ENCODE measurements at regions not wholly inside any gene's neighbourhood (a gene's known extent, or its start where the extent isn't known, plus 50 kb on each side); places are given as distances from the start of the nearest gene placed in this dataset.
"Not testable (repeated sequence)": the region's sequence is repeated elsewhere in the genome, so short reads cannot be mapped to it uniquely, and the experiment has no call there.

DNA sequence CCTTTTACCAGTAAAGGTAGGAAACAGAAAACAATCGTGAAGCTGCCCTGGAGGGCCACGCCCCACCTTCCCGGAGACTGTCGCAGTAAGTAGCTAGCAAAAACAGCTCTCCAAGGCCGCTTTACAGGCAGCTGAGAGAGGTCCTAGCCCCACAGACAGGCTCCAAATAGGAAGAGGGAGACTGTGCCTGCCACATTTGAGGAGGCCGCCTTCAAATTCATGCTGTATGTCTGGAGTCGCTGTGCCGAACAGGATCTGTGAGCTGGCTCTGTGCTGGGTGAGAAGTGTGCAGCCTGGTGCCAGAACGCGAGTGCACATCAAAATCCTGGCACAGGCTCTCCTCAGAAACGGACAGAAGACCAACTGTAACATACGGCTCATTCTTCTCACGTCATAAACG lies 582.2 kb downstream of the CETN3 start:
- DNase-seq, result no peak

DNA sequence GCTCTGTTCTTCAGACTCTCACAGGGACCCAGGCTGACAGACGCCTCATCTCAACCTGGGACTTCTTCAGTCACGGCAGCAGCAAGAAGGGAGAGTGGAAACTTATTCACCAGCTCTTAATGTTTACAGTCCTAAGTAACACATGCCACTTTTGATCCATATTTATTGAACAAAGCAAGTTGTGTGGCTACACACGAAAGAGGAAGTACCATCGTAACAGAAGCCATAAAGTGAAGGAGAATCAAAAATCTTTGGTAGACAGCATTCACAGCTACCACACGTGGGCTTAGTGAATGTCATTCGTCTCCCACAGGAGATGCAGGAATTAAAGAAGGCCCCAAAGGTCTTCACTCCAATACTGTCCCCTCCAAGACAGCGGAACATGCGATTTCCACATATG lies 582.6 kb downstream of the CETN3 start:
- DNase-seq, result no peak

DNA sequence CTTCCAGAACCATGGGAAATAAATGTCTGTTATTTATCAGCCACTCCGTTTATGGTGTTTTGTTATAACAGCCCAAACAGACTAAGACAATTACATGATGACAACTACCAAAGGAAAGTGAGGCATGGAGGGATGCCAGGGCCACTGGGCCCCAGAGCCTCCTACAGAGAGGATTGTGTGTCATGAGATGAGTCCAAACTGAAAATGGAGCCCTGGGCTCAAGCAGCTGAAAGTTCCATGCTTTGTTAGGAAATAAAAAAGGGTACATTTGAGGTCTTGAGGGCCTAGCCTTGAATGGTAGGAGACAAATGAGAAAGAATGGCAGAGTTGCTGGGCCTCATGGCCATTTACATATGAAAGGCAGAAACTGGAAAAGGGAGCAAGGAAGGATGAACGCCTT lies 586.5 kb downstream of the CETN3 start:
- DNase-seq, result no peak

DNA sequence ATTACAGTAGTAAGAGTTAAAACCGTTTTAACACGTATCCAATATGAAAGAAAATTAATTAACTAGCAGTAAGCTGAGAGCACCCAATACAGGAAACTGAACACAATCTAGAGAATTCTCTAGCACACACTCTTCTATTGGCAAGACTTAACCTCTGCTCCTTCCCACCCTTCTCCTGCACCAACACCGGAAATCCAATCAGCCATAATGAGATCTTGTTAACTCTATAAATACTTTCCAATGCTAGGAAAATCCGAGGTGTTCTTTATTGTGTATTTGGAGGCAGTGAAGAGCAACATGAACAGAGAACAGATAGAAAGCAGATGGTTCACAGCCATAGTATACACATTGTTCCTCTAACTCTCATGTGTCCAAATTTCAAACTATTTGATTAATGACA lies 591.7 kb downstream of the CETN3 start:
- DNase-seq, result no peak

DNA sequence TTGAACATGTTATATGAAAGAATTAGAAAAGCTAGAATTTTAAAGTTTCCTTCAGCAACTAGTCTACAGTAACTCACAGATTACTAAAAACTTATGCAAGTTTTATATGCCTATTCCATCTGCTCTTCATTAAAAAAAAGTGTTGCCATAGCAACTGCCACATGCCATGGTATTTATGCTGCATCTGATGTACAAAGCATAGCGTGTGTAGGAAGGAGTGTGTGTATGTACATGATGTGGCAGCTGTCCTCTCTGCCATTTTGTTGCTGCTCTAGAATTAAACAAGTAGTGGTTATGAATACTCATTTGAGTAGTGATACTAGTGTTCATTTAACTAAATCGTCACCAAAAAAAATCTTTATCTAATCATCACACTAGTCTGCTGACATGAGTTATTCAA lies 593.5 kb downstream of the CETN3 start:
- no peak for DNase-seq

DNA sequence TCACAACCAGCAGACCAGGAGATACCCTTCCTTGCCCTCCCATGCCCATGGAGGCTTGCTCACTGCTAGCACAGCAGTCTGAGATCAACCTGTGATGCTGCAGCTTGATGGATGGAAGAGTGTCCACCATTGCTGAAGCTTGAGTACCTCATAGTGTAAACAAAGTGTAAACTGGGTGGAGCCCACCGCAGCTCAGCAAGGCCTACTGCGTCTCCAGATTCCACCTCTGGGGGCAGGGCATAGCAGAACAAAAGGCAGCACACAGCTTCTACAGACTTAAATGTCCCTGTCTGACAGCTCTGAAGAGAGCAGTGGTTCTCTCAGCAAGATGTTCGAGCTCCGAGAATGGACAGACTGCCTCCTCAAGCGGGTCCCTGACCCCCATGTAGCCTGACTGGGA lies 608.8 kb downstream of the CETN3 start:
- DNase-seq, result not testable (repeated sequence)

DNA sequence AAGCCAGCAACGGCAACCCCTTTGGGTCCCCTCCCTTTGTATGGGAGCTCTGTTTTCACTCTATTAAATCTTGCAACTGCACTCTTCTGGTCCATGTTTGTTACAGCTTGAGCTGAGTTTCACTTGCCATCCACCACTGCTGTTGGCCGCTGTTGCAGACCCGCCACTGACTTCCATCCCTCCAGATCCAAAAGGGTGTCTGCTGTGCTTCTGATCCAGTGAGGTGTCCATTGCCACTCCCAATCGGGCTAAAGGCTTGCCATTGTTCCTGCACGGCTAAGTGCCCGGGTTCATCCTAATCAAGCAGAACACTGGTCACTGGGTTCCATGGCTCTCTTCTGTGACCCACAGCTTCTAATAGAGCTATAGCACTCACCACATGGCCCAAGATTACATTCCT lies 615.1 kb downstream of the CETN3 start:
- not testable (repeated sequence) for DNase-seq

DNA sequence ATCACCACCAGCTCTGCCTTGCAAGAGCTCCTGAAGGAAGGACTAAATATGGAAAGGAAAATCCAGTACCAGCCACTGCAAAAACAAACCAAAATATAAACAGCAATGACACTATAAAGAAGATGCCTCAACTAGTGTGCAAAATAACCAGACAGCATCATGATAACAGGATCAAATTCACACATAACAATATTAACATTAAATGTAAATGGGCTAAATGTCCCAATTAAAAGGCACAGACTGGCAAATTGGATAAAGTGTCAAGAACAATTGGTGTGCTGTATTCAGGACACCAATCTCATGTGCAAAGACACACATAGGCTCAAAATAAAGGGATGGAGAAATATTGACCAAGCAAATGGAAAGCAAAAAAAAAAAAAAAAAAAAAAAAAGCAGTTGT lies 629.8 kb downstream of the CETN3 start:
- not testable (repeated sequence) for DNase-seq

DNA sequence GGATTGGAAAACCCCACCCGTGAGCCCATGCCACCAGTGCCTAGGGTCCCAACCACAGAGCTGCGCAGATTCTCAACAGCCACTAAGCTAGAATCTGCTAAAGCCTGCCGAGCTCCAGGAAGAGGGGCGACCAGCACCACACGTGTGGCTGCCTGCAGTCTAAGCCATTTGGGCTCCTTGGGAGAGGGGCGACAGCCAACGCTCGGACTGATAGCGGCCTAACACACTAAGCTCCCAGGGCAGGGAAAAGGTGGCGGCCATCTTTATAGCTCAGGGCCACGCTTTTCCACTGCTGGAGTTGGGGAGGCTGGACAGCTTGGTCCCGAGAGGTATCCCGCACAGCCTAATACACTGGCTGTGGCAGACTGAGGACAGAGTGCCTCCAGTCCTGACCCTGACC lies 631.8 kb downstream of the CETN3 start:
- no peak for DNase-seq

DNA sequence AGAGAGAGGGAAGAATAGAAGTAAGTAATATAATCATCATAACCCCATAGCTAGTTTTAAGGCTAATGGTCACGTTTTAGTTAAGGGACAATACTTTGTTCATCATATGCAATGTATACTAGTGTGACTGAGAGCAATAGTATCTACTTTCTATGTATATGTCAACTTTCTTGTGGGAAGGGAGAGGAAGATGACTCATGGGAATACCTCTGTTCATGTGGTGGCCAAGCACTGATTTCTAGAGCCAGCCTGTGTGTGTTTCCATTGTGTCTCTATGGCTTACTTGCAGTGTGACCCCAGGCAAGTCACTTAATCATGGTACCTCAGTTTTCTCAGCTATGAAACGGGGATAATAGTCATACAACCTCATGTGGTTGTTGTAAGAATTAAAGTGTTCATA lies 639.6 kb downstream of the CETN3 start:
- DNase-seq, result no peak

DNA sequence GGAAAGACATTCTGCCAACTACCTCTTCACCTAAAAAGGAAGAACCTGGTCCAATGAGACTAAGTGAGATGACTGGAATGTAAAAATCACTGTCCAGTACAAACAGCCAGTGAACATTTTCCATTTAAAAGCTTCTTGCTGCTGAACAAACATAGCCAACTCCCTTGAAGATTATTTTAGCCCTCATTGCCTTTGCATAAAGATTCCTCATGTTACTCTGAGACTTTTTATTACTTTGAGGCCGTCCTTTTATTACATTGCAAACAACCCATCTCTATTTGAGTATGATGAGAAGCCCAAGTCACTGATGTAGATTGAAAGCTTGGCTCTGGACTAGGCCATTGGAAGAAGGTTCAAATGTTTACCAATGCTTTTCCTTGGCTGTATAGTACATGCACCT lies 649.8 kb downstream of the CETN3 start:
- no peak for DNase-seq

DNA sequence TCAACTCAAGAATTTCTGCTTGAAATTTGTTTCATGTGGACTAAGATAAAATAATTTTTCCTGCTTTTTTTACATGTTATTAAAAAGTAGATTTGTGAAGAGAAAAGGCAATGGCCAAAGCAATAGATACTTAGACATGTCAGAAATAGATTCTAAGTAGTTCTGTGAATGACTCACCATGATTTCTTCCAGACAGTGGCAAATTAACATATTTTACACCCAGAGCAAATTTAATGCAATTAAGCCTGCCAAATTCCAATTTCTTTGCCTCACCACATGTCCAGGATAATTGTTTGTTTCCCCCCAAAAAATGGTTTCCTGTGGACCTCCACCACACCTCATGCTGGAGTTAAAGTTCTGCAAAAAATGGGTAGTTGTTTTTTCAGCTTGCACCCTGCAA lies 651.4 kb downstream of the CETN3 start:
- DNase-seq, result no peak

DNA sequence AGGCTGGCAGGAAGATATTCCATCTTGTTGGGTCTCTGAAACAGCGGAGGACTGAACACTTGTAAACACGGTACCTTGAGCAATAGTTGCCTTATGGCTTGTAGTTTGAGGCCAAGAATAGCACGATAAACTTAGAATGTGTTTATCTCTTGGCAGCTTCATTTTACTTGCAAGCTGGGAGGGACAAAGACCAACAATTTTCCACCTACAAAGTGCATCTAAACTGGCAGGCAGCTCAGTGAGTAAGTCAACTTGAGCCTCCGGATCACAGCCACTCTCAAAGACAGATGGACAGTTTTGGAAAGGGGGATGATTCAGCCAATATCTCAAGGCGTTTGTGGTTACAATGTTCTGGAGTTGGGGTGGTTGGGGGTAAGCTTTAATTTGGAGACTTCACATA lies 652.6 kb downstream of the CETN3 start:
- DNase-seq, result no peak

DNA sequence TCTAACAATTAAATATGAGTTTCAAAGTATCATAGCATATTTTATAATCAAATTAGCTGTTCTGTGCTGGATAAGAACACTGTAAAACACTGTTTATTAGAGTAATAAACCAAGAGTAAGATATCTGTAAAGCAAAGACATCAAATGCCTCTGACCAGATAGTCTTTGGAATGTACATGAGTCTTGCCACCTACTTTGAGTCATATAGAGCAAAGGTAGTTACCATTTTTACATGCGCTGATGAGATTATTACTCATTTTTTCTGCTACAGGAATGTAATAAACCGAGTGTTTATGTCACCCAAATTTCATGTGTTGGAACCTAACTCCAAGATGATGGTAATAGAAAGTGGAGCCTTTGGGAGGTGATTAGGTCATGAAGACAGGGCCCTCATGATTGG lies 654.5 kb downstream of the CETN3 start:
- no peak for DNase-seq

DNA sequence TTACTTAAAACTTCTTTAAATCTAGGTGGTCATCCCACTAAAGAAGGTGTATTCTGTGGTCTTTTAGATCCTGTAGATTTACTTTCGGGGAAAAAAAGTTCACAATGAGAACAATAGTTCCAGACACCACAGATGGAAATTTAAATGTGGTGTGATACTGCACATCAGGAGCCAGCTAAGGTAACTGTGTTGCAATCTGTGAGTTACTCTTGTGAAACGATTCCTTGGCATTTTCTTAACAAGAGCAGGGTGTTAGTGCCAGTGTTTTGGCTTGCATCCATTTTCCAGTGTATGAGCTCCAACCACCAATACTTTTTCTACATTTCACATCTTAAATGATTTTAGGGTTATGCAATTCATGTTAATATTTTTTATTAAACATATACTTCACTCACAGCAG lies 674.5 kb downstream of the CETN3 start:
- DNase-seq, result no peak

DNA sequence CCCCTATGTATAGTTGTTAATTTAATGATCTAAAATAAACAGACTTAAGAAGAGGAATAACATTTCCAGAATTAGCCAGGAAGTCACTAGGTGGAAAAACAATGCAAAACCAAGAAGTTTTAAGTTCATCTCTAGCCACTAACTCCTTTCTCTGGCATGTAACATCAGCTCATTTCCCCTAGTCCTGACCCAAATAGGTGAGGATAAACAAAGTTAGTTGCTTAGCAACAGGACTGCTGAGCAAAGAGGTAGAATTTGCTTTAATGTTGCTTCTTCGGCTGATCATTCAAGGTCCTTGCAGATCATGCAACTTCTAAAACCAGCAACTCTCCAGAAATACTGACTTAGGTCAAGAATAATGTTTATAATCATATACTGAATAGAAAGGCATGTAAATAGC lies 675.8 kb downstream of the CETN3 start:
- DNase-seq, result no peak

DNA sequence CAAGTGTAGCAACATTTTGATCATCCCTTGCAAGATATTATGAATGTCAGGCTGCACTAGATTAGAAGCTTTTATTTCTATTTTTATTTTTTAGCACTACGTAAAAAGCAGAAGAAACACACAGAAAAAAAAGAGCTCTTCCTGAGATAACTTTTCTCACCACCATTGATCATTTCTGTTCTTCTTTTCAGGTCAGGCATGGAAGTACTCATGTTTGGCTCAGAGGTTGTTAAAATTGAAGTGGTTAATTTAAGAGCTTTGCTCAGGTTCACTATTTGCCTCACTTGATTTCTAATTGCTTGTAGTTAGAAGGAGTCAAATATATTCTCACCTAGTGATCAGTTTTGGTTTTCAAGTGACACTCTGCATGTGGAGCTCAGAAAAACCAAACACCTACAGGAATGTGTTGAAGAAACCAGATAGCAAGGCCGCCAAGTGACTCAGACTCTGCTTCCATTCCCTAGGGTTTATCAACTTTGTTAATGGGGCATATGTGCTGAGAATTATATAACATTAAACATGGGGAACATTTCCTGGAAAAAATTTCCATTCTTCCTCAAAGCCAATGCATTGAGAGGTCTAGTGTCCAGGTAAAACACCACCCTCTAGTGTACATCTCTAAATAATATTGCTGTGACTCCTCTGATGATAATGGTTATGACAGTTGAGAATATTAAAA lies 679.8 kb downstream of the CETN3 start:
- no peak for DNase-seq

DNA sequence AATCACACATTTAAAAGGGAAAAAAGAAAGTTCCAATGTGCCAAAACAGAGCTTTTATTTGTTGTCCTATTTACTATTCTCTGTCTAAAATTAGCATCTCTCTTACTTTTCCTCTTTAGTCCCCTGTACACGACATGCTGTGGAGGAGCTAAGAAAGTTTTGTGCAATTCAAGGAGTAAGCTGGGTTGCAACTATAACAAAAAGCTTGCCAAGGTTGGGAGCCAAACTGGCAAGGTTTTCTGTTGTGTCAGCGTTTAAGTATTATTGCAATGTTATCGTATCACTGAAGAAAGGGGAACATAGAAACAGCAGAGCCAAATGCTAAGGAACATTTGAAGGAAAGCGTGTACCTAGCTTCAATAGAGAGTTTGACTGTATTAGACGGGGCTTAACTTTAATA lies 680.8 kb downstream of the CETN3 start:
- no peak for DNase-seq

DNA sequence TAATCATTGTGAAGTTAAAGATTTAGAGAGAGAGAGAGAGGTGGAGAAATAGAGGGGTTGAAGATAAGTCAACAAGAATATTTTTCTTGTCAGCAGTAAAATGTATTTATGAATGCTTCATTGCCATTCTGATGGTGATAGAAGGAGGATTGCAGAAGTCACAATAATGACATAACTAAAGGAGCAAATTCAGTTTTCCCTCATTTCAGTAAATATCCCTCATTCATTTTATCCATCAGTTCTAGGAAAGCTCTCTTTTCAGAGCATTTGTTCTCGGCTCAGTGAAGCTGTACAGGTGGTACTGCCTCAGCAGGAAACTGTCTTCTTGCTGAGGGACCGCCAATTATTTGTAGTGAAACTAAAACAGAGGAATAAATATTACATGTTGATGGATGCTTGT lies 681.4 kb downstream of the CETN3 start:
- DNase-seq, result no peak

DNA sequence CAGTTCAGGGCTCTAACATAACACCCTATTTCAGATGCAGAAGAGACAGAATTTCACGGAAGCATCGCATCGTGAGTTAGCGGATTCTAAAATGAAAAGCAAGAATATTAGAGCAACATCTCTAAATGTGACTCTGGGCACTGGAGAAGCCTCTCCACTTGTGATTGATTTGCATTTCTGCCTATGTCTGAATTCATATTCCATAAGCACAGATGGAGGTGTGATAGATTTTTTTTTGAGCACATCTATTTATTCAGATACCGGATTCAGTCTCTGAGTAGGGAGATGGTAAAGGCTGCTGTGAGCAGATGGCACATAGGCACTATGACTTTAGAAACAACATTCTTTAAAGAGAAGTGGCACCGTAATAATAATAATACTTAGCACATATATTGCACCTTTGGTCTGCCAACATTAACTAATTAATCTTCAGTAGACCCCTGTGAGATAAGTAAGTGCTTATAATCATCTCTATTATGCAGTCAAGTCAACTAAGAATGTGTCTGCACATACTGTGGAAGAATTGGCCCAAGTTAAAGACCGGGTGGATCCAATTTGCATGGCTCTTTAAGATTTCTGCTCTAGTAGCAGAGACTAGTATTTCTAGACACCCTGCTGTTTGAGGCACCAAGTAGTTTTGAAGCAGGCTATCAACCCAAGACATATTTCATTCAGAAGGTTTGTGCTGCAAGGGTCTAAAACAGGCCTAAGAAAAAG lies 685.0 kb downstream of the CETN3 start:
- no peak for DNase-seq

DNA sequence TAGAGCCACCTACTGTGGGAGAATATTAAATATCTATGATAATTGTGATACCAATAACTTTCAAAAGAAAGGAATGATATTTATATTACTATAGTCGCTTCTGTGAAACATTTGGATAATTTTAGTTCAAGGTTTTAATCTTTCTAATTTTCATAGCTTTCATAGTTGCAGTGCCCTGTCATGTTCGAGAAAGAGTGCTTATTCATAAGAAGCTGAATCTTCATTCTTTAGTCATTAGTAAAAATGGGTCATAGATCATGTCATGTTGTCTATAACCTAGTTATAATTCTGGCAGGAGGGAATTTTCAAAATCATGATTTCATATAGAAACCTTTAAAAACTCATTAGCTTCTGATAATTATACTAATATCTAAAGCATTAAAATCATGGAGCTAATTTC lies 685.6 kb downstream of the CETN3 start:
- DNase-seq, result no peak

DNA sequence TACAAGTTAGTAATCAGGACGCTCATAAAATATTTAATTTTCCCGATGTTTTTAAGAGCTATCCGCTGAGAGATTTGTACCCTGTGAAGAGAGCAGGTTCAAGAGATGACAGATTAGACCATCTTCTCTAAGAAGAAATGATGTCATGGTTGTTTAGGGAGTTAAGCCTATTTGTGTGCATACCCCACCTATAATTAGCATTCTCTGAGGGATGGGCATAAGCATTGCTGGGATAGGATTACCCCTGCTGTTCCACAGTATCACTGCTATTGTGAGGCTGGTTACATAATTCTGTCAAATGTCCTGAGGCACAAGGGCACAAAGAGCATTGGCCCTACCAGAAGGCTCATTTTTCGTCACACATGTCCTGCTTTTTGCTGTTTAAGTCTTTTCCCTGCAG lies 687.0 kb downstream of the CETN3 start:
- no peak for DNase-seq

DNA sequence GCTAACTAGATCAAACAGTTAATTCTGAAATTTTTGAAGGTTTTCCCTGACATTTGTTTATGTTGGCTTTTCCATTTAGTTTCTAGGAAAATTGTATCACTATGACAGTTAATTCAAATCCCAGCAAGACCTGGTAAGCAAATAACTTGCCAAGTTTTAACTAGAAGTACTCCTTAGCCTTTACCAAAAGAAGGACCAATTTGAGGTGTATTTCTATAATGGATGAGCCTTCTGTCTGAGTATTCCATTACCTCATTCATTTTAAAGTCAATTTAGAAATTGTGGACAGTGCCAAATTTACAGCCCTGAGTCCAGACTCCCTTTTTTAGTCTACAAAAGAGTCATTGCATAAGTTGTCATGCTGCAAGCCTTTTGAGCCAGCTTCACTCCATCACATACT lies 687.6 kb downstream of the CETN3 start:
- DNase-seq, result no peak

DNA sequence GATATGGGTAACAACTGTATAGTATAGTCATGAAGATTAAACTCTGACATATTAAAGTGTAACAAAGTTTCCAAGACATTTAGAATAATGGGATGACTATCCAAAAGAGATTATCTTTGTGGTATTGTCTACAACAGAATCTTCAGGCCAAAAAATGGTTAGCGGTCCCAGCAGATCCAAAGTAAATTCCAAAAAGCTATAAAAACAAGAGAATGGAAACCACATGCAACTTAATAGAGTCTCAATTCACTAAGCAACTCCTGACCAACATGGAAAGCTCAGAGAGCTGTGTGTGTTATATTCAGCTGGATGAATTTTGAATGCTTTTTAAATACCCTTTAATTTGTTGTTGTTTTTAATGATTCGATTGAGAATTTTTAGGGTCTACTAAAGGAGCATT lies 688.2 kb downstream of the CETN3 start:
- no peak for DNase-seq

DNA sequence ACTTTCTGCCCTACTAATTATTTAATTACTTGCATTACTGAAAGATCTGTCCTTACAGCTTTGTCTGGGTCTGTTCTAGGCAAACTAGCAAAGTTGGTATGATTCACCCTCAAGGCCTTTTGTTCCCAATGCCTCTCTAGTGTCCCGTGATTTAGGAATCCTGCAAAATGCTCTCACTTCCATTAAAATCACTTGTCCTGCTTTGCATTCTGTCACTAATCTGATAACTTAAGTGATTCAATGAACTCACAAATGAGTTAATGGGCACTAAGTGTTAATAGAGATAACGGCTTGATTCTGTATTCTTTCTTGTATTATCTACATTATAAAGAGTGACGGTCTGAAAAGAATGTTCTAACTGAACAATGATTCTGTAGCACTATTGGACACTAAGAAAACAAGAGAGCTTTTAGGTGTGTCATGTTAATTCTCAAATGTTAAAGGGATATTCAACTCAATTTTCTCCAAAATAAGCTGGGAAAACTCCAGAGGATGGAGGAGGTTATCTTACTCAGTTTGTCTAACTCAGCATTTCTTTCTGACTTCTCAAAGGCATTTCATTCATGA lies 697.3 kb downstream of the CETN3 start:
- no peak for DNase-seq

Measured in central memory CD4-positive, alpha-beta T cell (primary cell).